H1 (cell line): ENCODE measurements at regions not wholly inside any gene's neighbourhood (a gene's known extent, or its start where the extent isn't known, plus 50 kb on each side); places are given as distances from the start of the nearest gene placed in this dataset.

Experiments
- CTCF ChIA-PET: fragments of 300-600 bp; sonication (Branson Sonifier 250); formaldehyde crosslinking; loops from one replicate; lab custom pipeline; 2021; ENCODE audit not compliant: partially characterized antibody; lab: Charles Lee
- POLR2A ChIA-PET: fragments of 300-600 bp; sonication (Branson Sonifier 250); formaldehyde crosslinking; loops from one replicate; lab custom pipeline; 2021; ENCODE audit warnings: inconsistent platforms; ENCODE audit not compliant: partially characterized antibody; lab: Charles Lee
- DNase-seq, 2 experiments: peaks; one replicate each; pipeline versions ENCODE4 v3.0.0 to v3.0.0-alpha.2; 2010 to 2022; ENCODE audit warnings: low spot score in 2 of 2, low read depth in 1 of 2, mixed read lengths in 1 of 2
- FAIRE-seq: peaks from 2 replicates; lab custom pipeline; 2011; peaks lifted over from hg19 to GRCh38; lab: Jason Lieb, UNC
- H2AFZ ChIP-seq: 2 replicates; pipeline ENCODE4 v1.8.1; 2012; ENCODE audit warnings: low read length, inconsistent platforms
- H2AK5ac ChIP-seq: 2 replicates; pipeline ENCODE4 v1.6.1; 2013; ENCODE audit warnings: low read depth, low read length
- H2BK120ac ChIP-seq: replicated peaks from 2 replicates; pipeline ENCODE3; 2013; ENCODE audit warnings: low read depth, low read length, inconsistent platforms
- H2BK12ac ChIP-seq: 2 replicates; pipeline ENCODE4 v1.6.1; 2013; ENCODE audit warnings: low read depth, low read length
- H2BK15ac ChIP-seq: 2 replicates; pipeline ENCODE4 v1.6.1; 2013; ENCODE audit warnings: low read length
- H2BK20ac ChIP-seq: 2 replicates; pipeline ENCODE4 v1.6.1; 2013; ENCODE audit warnings: low read length
- H2BK5ac ChIP-seq: 2 replicates; pipeline ENCODE4 v1.6.1; 2013; ENCODE audit warnings: low read depth, low read length
- H3K14ac ChIP-seq: 2 replicates; pipeline ENCODE4 v1.6.1; 2013; ENCODE audit warnings: inconsistent platforms; ENCODE audit not compliant: insufficient read length
- H3K18ac ChIP-seq: 2 replicates; pipeline ENCODE4 v1.6.1; 2013; ENCODE audit warnings: low read length; ENCODE audit errors: extremely low read depth
- H3K23ac ChIP-seq: 2 replicates; pipeline ENCODE4 v1.6.1; 2013; ENCODE audit warnings: inconsistent platforms; ENCODE audit not compliant: insufficient read length
- H3K23me2 ChIP-seq: 2 replicates; pipeline ENCODE4 v1.6.1; 2013; ENCODE audit warnings: low read depth, low read length
- H3K27ac ChIP-seq: 2 replicates; pipeline ENCODE4 v1.6.1; 2011; ENCODE audit warnings: low read depth, low read length, inconsistent platforms
- H3K27me3 ChIP-seq, 4 experiments: replicated peaks in 1 of 4; 1 replicate in 1 of 4; 2 replicates in 3 of 4; pipeline versions ENCODE4 v1.6.1 to v1.8.1; 2011 to 2013; ENCODE audit warnings: low read length in 3 of 4, mild to moderate bottlenecking in 3 of 4, inconsistent platforms in 2 of 4, mixed read lengths in 2 of 4, moderate library complexity in 1 of 4; ENCODE audit not compliant: control insufficient read depth in 3 of 4, insufficient read depth in 3 of 4; ENCODE audit errors: extremely low read depth in 1 of 4
- H3K36me3 ChIP-seq, 4 experiments: 2 replicates each; pipeline versions ENCODE4 v1.6.1 to v1.8.1; 2011 to 2013; ENCODE audit warnings: mild to moderate bottlenecking in 4 of 4, low read length in 3 of 4, moderate library complexity in 2 of 4, control low read depth in 1 of 4, inconsistent platforms in 1 of 4; ENCODE audit not compliant: insufficient read depth in 4 of 4, control insufficient read depth in 2 of 4
- H3K4ac ChIP-seq: replicated peaks from 2 replicates; pipeline ENCODE3; 2013; ENCODE audit warnings: low read length, low read depth, mixed read lengths, inconsistent platforms; ENCODE audit not compliant: insufficient read length
- H3K4me1 ChIP-seq, 4 experiments: replicated peaks in 1 of 4; 1 replicate in 1 of 4; 2 replicates in 3 of 4; pipeline versions ENCODE4 v1.6.1 to v1.8.1; 2011 to 2013; ENCODE audit warnings: low read length in 3 of 4, inconsistent platforms in 2 of 4, mixed read lengths in 1 of 4; ENCODE audit not compliant: insufficient read depth in 4 of 4, control insufficient read depth in 3 of 4
- H3K4me2 ChIP-seq, 2 experiments: 2 replicates each; pipeline versions ENCODE4 v1.6.1 to v1.8.1; 2011 to 2013; ENCODE audit warnings: low read depth in 2 of 2, low read length in 2 of 2, control low read depth in 1 of 2, inconsistent platforms in 1 of 2, mild to moderate bottlenecking in 1 of 2; ENCODE audit not compliant: insufficient read depth in 1 of 2
- H3K4me3 ChIP-seq, 4 experiments: fragments of 200-600, 300-600 bp in 1 of 4; sonication (generic), shearing (Covaris generic), sonication (Bioruptor Twin) in 1 of 4; 2 replicates each; pipeline versions ENCODE4 v1.5.1 to v1.8.1; 2011 to 2016; ENCODE audit warnings: low read length in 4 of 4, low read depth in 3 of 4, control low read depth in 2 of 4, inconsistent platforms in 2 of 4, mild to moderate bottlenecking in 2 of 4, mixed read lengths in 1 of 4, moderate library complexity in 1 of 4; ENCODE audit not compliant: insufficient read depth in 2 of 4; ENCODE audit errors: extremely low read depth in 1 of 4
- H3K56ac ChIP-seq: replicated peaks from 2 replicates; pipeline ENCODE3; 2013; ENCODE audit warnings: low read depth, mild to moderate bottlenecking, mixed read lengths, low read length, inconsistent platforms; ENCODE audit not compliant: insufficient read length
- H3K79me1 ChIP-seq: 2 replicates; pipeline ENCODE4 v1.6.1; 2013; ENCODE audit warnings: low read depth, low read length, control low read depth
- H3K79me2 ChIP-seq, 2 experiments: 2 replicates each; pipeline versions ENCODE4 v1.6.1 to v1.8.1; 2012 to 2013; ENCODE audit warnings: low read length in 2 of 2, mild to moderate bottlenecking in 2 of 2, inconsistent platforms in 1 of 2; ENCODE audit not compliant: insufficient read depth in 2 of 2, control insufficient read depth in 1 of 2
- H3K9ac ChIP-seq, 4 experiments: replicated peaks in 1 of 4; 1 replicate in 1 of 4; 2 replicates in 3 of 4; pipeline versions ENCODE4 v1.6.1 to v1.8.1; 2011 to 2013; ENCODE audit warnings: low read depth in 3 of 4, low read length in 3 of 4, control low read depth in 2 of 4, mild to moderate bottlenecking in 2 of 4, moderate library complexity in 2 of 4, inconsistent platforms in 1 of 4; ENCODE audit errors: extremely low read depth in 1 of 4
- H3K9me3 ChIP-seq, 2 experiments: 2 replicates each; pipeline versions ENCODE4 v1.6.1 to v1.8.1; 2012 to 2013; ENCODE audit warnings: mild to moderate bottlenecking in 2 of 2, moderate library complexity in 2 of 2, control low read depth in 1 of 2, inconsistent platforms in 1 of 2, low read depth in 1 of 2, low read length in 1 of 2, mixed read lengths in 1 of 2; ENCODE audit not compliant: insufficient read depth in 2 of 2
- H4K20me1 ChIP-seq, 2 experiments: replicated peaks in 1 of 2; 2 replicates each; pipeline versions ENCODE3 to v1.8.1; 2011 to 2013; ENCODE audit warnings: inconsistent platforms in 2 of 2, low read length in 2 of 2, mild to moderate bottlenecking in 1 of 2; ENCODE audit not compliant: insufficient read depth in 2 of 2, control insufficient read depth in 1 of 2
- H4K5ac ChIP-seq: 2 replicates; pipeline ENCODE4 v1.6.1; 2013; ENCODE audit warnings: low read length, low read depth, mixed read lengths, inconsistent platforms; ENCODE audit not compliant: insufficient read length
- H4K8ac ChIP-seq: 2 replicates; pipeline ENCODE4 v1.8.0; 2013; ENCODE audit warnings: mild to moderate bottlenecking, moderate library complexity, low read length, inconsistent platforms; ENCODE audit not compliant: insufficient read depth; ENCODE audit errors: extremely low read depth
- H4K91ac ChIP-seq: replicated peaks from 2 replicates; pipeline ENCODE3; 2013; ENCODE audit warnings: low read length, mixed read lengths, inconsistent platforms; ENCODE audit not compliant: insufficient read length
- POLR2AphosphoS5 ChIP-seq: IDR thresholded peaks from 2 replicates; pipeline ENCODE4 v1.6.1; 2011; ENCODE audit warnings: low read depth, low read length
- TEAD4 ChIP-seq: IDR thresholded peaks from 2 replicates; pipeline ENCODE4 v1.6.1; 2012; ENCODE audit warnings: low read depth, low read length, inconsistent platforms, mixed read lengths
- WGBS, 2 experiments: shearing (Covaris generic) in 1 of 2; methylation state at CpG; one replicate each; pipeline versions ENCODE4 v1.1.6 to v1.1.7; 2013 to 2015; ENCODE audit warnings: low lambda C conversion rate in 2 of 2, mixed read lengths in 2 of 2, inconsistent platforms in 1 of 2, low coverage in 1 of 2, missing lambda C conversion rate in 1 of 2; ENCODE audit not compliant: insufficient replicate concordance in 2 of 2, insufficient coverage in 1 of 2, insufficient read length in 1 of 2; ENCODE audit errors: extremely low coverage in 1 of 2, missing lambda C conversion rate in 1 of 2; 5-methylcytosine and 5-hydroxymethylcytosine counted together

DNA sequence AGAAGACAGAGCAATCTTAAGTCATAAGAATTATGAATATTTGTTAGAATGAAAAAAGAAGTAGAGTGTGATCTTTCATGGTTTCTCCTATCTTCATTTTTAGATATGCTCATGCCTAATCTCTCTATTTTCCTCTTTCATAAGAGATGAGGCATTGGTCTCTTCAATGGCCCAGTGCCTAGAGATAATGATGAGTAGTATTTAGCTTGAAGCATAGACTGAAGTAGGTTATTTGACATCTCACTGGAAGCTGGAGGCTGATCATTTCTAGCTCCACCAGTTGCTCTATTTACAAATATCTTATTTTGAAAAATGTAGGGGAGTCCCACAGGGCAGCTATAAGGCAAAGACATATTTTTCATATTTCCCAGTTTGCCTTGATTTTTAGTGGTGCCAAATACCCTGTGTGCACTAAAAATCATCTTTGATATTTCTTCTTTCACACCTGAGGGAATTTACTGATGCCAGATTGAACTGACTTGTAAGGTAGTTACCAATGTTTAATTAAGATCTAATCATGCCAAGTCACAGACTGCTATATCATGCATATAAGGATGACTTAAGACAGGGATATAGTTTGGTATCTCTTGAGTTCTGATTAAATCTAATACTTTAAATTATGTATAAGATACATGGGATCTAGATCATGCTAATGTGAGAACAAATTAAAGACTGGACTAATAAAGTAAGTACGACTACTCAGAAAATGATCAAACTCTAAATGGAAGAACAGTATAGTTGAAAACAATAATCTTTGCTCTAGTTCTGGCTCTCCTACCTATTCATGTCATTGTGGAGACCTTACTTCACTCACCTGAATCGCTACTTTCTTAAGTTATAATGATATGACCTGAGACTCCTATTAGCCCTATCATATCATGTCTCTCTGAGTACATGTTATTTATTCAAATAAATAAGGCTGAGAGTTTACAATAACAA lies 108.2 kb upstream of the IFNE start:
- Histone ChIP-seq H3K56ac (no peak overlapping the region), H3K36me3 (no peaks in the 10 kb centered on the region), H3K9ac (no peak overlapping the region), H4K20me1 (no peaks in the 10 kb centered on the region), H3K4ac (no peak overlapping the region), H3K18ac (no peak overlapping the region), H4K8ac (no peak overlapping the region), H2BK12ac (no peak overlapping the region), H3K14ac (no peak overlapping the region), H4K5ac (no peak overlapping the region), H3K27me3 (no peaks in the 10 kb centered on the region), H3K4me3 (no peak overlapping the region), H2BK5ac (no peak overlapping the region), H2AFZ (no peak overlapping the region), H2BK120ac (no peak overlapping the region), H3K4me1 (peaks cover 0 to 7% (median 0%) of the 10 kb centered on the region in 4 experiments; a peak in 2 of 7 replicates), H3K23me2 (no peaks in the 10 kb centered on the region), H3K23ac (no peak overlapping the region), H3K79me1 (no peaks in the 10 kb centered on the region), H2BK15ac (no peak overlapping the region), H3K4me2 (no peak overlapping the region), H2BK20ac (no peak overlapping the region), H4K91ac (no peak overlapping the region), H3K79me2 (no peaks in the 10 kb centered on the region), H2AK5ac (no peak overlapping the region), H3K9me3 (no peaks in the 10 kb centered on the region), H3K27ac (no peak overlapping the region)
- 91% methylated on average over 2 of the region's 2 CpGs; no CpG with 5 or more reads in 1 of the 2 experiments for WGBS, 2 experiments
- FAIRE-seq (no peak), DNase-seq (no peak)
- POLR2A ChIA-PET: no interaction called here
- CTCF ChIA-PET: interaction anchor here (1.0 kb wide), 1 partner anchor 125 kb away, joined by 3 read pairs; no protein-coding TSS in a partner anchor
- TF ChIP-seq POLR2AphosphoS5 (no peak), TEAD4 (no peak)
